ENCODE measurements at regions not wholly inside any gene's neighbourhood (a gene's known extent, or its start where the extent isn't known, plus 50 kb on each side); places are given as distances from the start of the nearest gene placed in this dataset.

DNA sequence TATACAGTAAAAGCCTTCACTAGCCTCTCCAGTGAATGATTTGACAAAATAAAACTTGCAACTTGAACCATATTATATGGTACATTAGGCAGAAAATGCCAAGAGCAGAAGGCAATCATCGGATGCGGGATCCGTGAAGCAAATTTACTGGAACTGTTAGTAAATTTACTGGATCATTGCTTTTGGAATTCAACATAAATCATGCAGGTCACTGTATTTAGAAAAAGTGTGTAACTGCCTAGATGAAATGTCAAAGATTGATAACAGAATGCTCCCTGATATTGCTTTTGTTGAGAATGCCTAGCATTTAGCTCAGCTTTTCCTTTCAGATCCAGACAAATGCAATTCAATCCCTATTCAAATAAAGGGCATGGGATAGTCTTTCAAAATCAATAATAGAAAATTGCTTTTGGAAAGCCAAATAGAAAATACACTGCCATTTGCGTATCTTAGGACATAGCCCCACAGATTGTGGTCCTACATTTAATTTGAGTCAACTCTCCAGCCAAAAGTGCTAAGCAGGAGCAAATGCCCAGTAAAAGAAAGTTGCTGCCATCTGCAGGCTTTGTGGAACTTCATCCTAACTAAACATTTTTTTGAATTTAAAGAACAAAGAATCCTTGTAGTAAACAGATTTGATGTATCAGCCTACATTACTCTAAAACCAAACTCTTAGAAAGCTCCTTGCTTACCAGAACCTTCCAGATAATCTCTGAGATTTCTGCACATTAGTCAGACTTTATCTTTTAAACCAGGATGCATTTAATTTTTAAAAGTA is 109.5 kb upstream of the HSF2 start:
- TF ChIP-seq CTCF (IDR thresholded peaks at IDR 0.05 in 4 of 5, conservative IDR thresholded peaks at IDR 0.05 in 1 of 5) (peak in 2 of 5 experiments; percentile 9 to 26), POLR2A (IDR thresholded peaks at IDR 0.05) (no peak)
- Histone ChIP-seq H3K27ac (no peak overlapping the region), H3K4me3 (no peak overlapping the region), H3K27me3 (no peaks in the 10 kb centered on the region), H3K9me3 (no peaks in the 10 kb centered on the region), H3K36me3 (no peaks in the 10 kb centered on the region), H3K4me1 (peaks cover 0 to 3% of the 10 kb centered on the region in 2 donors)
- ATAC-seq (no peak), DNase-seq (no peak)
- in situ Hi-C loops (cut with MboI; ENCODE audit: low sequenced_read_pairs in 4 of 4) = no loop called here
- intact Hi-C loops (cut with DNase I; ENCODE audit: low total_unique reads) = no loop called here

DNA sequence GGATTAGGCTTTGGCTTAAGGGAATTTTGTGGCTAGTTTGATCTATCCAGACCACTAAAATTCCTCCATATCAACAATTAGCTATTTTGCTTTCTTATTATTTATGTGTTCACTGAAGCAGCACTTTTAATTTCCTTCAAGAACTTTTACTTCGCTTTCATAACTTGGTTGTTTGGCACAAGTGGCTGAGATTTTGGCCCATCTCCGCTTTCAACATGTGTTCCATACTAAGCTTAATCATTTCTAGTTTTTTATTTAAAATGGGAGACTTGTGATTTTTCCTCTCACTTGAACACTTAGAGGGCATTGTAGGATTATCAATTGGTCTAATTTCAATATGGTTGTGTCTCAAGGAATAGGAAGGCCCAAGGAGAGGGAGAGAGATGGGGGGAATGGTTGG is 102.4 kb upstream of the HSF2 start:
- intact Hi-C loops (cut with DNase I; ENCODE audit: low total_unique reads) (no loop called here), in situ Hi-C loops (cut with MboI; ENCODE audit: low sequenced_read_pairs in 4 of 4) (no loop called here)
- no peak for ATAC-seq

DNA sequence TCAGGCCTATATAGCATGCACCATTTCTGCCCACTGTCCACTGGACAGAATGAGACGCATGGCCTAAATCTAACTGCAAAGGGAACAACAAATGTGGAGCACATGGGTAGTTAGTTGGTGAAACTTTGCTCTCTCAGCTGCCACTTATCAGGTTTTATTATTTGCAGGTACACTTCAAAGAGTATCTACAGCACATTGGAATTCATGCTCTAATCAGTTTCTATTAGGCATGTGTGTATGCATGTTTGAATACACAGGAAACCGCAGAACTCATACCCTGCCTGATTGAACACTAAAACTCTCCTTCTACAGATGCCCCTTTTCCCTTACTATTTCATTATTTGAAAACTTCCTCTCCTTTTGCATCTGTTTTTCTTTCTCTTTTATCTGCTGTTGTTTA is 97.4 kb upstream of the HSF2 start:
- in situ Hi-C loops (cut with MboI; ENCODE audit: low sequenced_read_pairs in 4 of 4) (no loop called here), intact Hi-C loops (cut with DNase I; ENCODE audit: low total_unique reads) (no loop called here)
- H3K27me3 ChIP-seq = no peaks in the 10 kb centered on the region
- H3K4me3 ChIP-seq = no peak overlapping the region
- ATAC-seq (no peak), DNase-seq (no peak)
- TF ChIP-seq POLR2A (IDR thresholded peaks at IDR 0.05) (no peak), CTCF (IDR thresholded peaks at IDR 0.05 in 4 of 5, conservative IDR thresholded peaks at IDR 0.05 in 1 of 5) (no peak)
- H3K27ac ChIP-seq = no peak overlapping the region
- no peaks in the 10 kb centered on the region for H3K4me1 ChIP-seq
- no peaks in the 10 kb centered on the region for H3K9me3 ChIP-seq
- no peaks in the 10 kb centered on the region for H3K36me3 ChIP-seq

More for the DNA sequence above, 102.4 kb upstream of the HSF2 start:
- Histone ChIP-seq H3K4me3 (no peak overlapping the region), H3K4me1 (no peaks in the 10 kb centered on the region), H3K36me3 (no peaks in the 10 kb centered on the region), H3K27me3 (no peaks in the 10 kb centered on the region), H3K27ac (no peak overlapping the region), H3K9me3 (no peaks in the 10 kb centered on the region)
- no peak for DNase-seq
- TF ChIP-seq CTCF (IDR thresholded peaks at IDR 0.05 in 4 of 5, conservative IDR thresholded peaks at IDR 0.05 in 1 of 5) = no peak

DNA sequence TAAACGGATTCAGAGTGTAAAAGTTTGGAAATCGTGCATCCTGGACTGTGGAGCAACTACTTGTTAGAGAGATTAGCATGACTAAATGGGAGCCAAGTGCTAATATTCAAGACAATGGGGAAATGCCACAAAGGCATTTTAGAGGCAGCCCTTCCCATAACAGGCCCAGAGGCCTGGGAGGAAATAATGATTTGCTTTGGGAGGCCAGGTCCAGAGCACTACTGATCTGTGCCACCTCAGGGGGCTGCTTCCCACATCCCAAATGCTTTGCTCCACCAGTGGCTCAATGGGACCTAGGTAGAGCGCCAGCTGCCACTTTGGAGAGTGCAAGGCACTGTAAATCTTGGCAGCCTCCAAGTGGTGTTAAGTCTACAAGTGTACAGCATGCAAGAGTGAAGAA is 91.9 kb upstream of the HSF2 start:
- H3K4me3 ChIP-seq = no peak overlapping the region
- ATAC-seq (no peak), DNase-seq (no peak)
- no peak for TF ChIP-seq POLR2A (IDR thresholded peaks at IDR 0.05)
- TF ChIP-seq CTCF (IDR thresholded peaks at IDR 0.05 in 4 of 5, conservative IDR thresholded peaks at IDR 0.05 in 1 of 5) = no peak
- H3K27me3 ChIP-seq = no peaks in the 10 kb centered on the region
- H3K27ac ChIP-seq = no peak overlapping the region
- no peaks in the 10 kb centered on the region for H3K36me3 ChIP-seq
- intact Hi-C loops (cut with DNase I; ENCODE audit: low total_unique reads) (no loop called here), in situ Hi-C loops (cut with MboI; ENCODE audit: low sequenced_read_pairs in 4 of 4) (no loop called here)
- no peaks in the 10 kb centered on the region for H3K9me3 ChIP-seq
- no peaks in the 10 kb centered on the region for H3K4me1 ChIP-seq

DNA sequence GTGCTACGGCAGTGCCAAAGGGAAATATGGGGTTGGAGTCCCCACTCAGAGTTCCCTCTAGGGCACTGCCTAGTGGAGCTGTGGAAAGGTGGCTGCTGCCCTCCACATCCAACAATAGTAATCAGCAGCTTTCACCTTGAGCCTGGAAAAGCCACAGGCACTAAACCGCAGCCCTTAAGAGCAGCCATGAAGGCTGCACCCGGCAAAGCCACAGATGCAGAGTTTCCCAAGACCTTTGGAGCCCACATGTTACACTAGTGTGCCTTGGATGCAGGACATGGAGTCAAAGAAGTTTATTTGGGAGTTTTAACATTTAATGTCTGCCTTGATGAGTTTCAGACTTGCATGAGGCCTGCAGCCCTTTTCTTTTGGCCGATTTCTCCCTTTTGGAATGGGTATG is 91.4 kb upstream of the HSF2 start:
- DNase-seq = no peak
- Histone ChIP-seq H3K36me3 (no peaks in the 10 kb centered on the region), H3K9me3 (no peaks in the 10 kb centered on the region), H3K27ac (no peak overlapping the region), H3K27me3 (no peaks in the 10 kb centered on the region), H3K4me1 (no peaks in the 10 kb centered on the region), H3K4me3 (no peak overlapping the region)
- in situ Hi-C loops (cut with MboI; ENCODE audit: low sequenced_read_pairs in 4 of 4) = no loop called here
- no peak for ATAC-seq
- intact Hi-C loops (cut with DNase I; ENCODE audit: low total_unique reads) = no loop called here
- TF ChIP-seq POLR2A (IDR thresholded peaks at IDR 0.05) (no peak), CTCF (IDR thresholded peaks at IDR 0.05 in 4 of 5, conservative IDR thresholded peaks at IDR 0.05 in 1 of 5) (no peak)
